PC-3 (cell line): ENCODE measurements at regions not wholly inside any gene's neighbourhood (a gene's known extent, or its start where the extent isn't known, plus 50 kb on each side); places are given as distances from the start of the nearest gene placed in this dataset.

Source experiments
- EZH2 ChIP-seq: fragments of 300-600 bp; sonication (generic); IDR thresholded peaks from one replicate; pipeline ENCODE4 v1.6.1; 2017; ENCODE audit warnings: antibody characterized with exemption, mild to moderate bottlenecking, low read length; ENCODE audit not compliant: unreplicated experiment
- EZH2phosphoT487 ChIP-seq: fragments of 300-600 bp; sonication (generic); IDR thresholded peaks from 2 replicates; pipeline ENCODE4 v1.6.1; 2018; ENCODE audit warnings: mild to moderate bottlenecking, antibody characterized with exemption, low read length, borderline replicate concordance
- TF ChIP-seq, protein P1 (sequence below): fragments of 300-600 bp; sonication (generic); conservative IDR thresholded peaks from 2 replicates; pipeline ENCODE4 v1.5.1; 2017; ENCODE audit warnings: antibody characterized with exemption, low read depth, mild to moderate bottlenecking, low read length

DNA sequence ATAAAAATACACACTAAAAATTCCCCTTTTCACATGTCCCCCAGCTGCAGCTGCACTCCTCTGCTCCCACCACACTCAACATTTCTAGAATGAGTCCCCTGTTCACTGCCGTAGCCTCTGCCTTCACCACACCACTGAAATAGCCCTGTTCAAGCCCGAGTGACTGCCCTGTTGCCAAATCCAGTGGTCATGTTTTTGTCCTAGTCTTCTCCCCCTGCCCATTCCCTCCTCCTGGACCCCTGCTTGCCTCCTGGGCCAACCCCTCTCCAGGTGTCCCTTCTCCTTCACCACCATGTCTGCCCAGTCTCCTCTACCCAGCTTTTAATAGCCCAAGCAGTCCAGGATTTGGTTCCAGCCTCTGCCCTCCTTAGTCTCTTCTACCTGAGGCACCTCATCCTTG lies 97.1 kb upstream of the LGALSL start:
- TF ChIP-seq, protein P1, sequence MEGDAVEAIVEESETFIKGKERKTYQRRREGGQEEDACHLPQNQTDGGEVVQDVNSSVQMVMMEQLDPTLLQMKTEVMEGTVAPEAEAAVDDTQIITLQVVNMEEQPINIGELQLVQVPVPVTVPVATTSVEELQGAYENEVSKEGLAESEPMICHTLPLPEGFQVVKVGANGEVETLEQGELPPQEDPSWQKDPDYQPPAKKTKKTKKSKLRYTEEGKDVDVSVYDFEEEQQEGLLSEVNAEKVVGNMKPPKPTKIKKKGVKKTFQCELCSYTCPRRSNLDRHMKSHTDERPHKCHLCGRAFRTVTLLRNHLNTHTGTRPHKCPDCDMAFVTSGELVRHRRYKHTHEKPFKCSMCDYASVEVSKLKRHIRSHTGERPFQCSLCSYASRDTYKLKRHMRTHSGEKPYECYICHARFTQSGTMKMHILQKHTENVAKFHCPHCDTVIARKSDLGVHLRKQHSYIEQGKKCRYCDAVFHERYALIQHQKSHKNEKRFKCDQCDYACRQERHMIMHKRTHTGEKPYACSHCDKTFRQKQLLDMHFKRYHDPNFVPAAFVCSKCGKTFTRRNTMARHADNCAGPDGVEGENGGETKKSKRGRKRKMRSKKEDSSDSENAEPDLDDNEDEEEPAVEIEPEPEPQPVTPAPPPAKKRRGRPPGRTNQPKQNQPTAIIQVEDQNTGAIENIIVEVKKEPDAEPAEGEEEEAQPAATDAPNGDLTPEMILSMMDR = no peak
- TF ChIP-seq EZH2 (no peak), EZH2phosphoT487 (no peak)
